Activated T-helper 1 cell treated with Interleukin-2 at 50 U/mL for 16 hours (primary cell): ENCODE measurements at regions not wholly inside any gene's neighbourhood (a gene's known extent, or its start where the extent isn't known, plus 50 kb on each side); places are given as distances from the start of the nearest gene placed in this dataset.

Source experiments
- DNase-seq: peaks from one replicate; pipeline ENCODE4 v3.0.0-alpha.2; 2020; ENCODE audit warnings: low read depth

DNA sequence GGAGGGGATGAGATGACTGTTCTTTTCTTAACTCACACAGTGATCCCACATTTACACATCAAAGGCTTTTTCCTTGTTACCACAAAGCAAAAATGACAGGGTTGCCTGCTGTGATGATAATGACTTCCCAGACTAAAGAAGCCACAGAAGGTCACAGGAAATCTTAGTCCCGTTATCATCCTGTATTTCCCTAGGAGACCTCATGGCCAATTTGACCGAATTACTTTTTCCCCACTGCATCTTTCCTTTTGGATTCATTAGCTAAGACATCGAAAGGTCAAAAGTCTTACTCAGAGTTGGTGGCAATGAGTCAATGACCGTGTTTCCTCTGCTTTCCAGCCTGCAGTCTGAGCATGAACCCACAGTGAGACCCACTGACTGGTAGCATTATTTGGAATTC is 130.1 kb upstream of the INHBA start:
- no peak for DNase-seq

DNA sequence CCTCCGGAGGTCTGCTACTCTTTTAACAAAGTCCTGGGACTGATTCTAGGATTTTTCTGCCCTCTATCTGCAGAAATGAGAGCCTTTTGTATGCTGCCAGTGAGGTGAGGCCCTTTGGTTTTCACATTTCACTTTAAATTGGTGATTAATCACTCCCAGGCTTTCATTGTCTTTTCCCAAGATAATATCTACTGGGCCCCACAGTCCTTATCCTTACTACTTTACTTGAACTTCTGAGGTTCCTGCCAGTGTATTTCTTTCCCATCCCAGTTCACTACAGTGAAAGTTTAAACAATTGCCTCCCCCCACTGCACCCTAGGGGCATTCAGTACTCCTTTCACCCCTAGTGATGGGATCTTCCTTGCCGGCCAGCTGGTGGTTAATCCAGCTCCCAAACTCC is 127.4 kb upstream of the INHBA start:
- DNase-seq: no peak

DNA sequence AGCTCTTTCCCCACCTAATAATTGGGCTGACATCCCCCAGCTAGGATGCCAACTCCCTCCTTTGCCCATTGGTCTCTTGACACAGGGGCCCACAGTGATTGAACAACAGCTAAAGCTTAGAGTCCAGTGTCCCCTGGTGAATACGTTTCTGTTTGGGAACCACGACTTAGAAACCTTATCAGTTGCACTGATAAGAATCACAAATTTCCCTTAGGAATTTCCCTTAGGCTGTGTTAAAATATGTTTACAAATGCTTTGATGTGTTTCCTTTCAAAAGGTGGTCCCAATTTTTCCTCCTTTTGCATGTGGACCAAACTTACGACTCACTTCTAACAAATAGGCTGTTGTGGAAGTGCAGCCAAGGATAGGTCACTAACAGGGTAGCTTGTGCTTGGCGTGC is 126.0 kb upstream of the INHBA start:
- DNase-seq: no peak

DNA sequence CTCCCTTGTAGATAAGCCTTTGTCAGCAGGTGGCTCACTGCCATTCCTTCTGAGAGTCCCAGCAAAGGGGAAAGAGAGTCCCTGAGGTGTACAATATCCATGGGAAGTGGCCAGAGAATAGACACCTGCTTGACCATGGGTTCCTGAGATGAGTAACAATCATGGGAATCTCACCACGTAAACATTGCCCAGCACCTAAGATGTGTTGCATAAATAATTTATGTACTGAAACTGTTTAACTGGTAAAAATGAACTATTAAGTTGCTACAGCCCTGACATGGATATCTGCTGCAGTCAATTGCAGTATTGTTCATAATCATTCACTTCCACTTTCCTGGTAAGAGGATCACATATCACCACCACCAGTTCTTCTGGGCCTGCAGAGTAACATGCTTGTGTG is 123.8 kb upstream of the INHBA start:
- no peak for DNase-seq

DNA sequence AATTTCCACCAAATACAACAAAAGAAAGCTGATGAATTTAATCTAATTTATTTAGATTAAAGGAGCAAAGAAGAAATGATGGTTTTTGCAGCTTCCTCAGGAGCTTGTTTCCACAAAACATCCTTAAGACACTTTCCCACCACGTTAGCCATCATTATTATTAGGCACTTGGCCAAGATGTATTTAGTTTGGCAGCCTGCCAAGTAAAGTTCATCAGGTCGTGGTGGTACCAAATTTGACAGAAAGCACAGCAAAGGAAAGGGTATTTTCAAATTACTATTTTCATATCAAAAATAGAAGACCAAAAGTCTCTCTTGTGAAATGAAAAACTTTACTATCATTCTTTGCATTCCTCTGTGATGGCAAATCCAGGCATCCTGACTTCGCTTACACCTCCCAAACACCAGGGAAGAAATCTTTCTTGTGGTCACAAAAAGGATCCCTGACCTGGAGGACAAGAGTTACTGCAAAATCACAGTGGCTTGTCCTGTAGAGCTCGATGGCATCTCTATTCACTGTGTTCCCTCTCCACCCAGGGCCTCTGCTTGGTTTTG is 123.1 kb upstream of the INHBA start:
- no peak for DNase-seq

DNA sequence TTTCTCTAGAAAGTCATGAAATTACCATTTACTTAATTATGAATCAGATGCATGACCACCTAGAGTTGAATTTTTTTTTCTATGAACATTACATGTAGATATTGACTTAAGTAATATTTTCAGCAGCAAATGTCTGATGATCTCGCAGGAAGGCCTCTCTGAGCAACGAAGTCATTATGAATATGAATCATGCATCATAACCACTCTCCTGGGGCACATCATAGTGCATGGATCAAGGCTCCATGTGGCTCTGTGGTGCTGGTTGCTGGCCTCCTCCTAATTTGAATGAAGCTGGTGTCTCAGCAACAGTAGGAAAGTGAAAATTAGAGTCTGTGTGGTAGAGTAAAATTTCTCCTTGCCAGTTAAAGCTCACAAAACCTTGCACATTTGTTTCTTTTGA is 121.4 kb upstream of the INHBA start:
- no peak for DNase-seq

DNA sequence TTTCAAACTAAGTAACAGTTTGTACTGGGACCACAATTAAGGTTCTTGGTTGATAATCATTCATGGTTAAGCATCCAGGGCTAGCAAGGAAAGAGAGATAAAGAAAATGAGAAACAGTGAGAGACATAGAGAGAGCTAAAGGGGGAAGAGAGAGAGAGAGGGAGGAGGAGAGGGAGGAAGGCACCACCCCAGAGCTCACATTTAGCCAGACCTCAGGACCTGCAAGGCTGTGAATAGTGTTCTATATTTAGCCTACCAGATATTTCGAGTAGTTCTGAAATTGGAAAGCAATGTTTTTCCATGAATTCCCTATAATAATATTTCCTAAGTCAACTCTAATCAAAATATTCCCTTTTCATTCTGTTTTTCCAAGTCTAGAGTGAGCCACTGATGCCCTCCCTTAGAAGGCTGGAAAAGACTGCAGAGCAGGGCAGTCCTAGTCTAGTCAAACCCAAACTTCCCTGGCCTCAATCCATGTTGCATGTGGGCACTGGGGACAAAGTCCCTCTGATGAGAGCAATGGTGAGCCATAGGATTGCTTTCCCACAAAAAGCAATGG is 119.4 kb upstream of the INHBA start:
- no peak for DNase-seq

DNA sequence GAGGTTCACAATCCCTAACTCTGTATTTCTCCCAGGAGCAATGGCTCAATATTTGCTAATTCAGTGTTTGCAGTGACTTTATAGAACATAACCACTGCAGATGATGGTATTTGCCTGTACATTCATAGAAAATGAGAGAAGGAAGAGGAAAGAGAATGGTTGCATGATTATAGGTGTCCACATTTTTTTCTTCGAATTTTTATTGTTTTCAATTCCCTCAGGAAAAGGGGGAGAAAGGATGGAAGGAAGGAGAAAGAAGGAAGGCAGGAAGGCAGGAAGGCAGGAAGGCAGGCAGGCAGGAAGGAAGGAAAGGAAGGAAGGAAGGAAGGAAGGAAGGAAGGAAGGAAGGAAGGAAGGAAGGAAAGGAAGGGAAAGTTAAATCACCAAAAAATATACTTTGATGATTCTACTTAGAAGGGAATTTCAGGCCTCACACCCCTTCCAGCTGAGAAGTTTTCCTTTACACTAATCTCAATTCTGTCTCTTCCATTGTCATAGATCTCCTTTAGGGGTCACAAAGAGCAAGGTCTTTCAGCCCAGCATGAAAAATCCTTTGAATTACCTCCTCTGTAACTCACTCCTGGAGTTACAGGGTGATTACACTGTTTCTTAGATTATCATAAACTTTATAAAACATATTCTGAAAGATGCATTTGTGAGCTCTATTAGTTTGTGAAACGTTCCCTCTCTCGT is 118.8 kb upstream of the INHBA start:
- no peak for DNase-seq

DNA sequence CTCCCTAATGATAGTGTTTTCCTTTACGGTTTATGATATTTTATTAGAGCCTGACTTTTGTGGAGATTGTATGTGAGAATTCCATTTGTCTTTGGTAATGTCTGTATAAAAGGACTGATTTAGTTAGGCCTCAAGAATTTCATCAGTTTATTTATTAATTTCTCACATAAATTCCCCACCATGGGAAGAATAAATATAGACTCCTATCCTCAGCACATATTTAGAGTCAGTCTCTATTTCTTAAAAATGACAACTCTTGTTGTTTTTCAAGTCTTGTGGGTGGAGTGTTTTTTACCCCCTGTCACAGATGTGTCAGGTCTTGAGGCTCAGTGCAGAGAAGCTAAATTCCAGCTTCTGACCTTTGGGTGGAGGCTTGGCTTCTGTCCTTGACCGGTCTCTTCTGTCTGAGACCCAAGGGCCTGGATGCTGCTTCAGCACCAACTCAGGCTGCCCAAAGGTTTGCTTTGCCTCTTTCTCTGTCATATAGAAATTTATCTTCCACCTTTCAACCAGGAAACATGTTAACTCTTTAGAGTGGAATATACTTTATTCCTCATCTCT is 117.3 kb upstream of the INHBA start:
- no peak for DNase-seq

DNA sequence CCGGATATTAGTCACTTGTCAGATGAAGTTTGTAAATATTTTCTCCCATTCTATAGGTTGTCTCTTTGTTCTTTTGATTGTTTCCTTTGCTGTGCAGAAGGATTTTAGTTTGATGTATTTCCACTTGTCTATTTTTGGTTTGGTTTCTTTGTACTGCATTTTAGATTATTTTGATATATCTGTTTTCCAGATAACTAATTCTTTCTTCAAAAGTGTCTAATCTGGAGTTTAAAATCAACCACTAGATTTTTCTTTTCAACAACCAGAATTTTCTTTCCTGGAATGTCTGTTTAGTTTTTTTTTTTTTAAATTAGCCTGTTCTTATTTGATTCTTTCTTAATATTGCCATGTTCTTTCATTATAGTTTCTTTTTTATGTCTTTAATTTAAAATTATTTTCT is 116.8 kb upstream of the INHBA start:
- no peak for DNase-seq

DNA sequence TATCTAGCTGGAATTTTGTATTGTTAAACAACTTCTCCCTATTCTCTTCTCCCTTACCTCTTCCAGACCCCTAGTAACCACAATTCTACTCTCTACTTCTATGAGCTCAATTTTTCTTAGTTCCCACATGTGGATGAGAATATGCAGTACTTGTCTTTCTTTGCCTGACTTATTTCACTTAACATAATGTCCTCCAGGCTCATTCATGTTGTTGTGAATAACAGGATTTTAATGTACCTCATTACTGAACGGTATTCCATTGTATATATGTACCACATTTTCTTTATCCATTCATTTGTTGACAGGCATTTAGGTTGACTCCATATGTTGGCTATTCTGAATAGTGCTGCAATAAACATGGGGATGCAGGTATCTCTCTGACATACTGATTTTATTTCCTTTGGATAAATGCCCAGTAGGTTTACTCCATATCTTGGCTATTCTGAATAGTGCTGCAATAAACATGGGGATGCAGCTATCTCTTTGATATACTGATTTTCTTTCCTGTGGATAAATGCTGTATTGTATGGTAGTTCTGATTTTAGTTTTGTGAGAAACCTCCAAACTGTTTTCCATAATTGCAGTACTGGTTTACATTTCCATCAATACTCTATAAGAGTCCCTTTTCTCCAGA is 116.0 kb upstream of the INHBA start:
- DNase-seq: no peak

DNA sequence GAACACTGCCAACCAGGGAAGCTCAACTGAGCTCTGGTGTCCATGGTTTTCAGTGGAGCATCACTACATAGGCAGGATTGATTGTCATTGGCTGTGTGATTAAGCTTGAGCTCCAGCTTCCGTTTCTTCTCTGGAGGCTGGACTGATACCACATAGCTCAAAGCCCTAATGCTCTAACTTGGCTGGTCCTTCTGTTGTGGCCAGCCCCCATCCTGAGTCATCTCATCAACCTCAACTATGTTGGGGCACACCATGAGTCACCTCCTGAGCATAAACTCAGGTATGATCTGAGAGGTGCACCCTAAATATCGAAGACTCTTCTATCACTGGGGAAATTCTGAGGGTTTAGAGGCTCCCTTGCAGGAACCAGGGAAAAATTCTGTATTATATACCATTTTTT is 114.5 kb upstream of the INHBA start:
- no peak for DNase-seq

DNA sequence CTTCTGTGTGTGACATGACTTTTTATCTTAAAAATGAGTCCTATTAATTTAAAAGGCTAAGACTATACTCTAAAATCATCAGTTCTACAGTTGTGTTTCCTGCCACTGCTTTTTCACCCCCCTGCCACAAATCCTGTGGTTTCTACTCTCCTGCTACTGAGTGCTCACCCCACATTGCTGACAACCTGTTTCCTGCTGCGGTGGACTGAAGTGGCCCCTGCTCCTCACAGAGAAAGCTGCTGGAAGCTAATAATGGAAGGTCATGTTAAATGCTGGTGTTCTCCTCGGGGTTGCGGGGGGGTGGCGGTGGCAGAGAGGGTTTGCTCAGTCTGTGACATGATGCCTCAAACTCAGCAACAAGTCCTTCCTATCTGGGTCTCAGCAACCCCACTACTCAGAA is 113.2 kb upstream of the INHBA start:
- DNase-seq: no peak

DNA sequence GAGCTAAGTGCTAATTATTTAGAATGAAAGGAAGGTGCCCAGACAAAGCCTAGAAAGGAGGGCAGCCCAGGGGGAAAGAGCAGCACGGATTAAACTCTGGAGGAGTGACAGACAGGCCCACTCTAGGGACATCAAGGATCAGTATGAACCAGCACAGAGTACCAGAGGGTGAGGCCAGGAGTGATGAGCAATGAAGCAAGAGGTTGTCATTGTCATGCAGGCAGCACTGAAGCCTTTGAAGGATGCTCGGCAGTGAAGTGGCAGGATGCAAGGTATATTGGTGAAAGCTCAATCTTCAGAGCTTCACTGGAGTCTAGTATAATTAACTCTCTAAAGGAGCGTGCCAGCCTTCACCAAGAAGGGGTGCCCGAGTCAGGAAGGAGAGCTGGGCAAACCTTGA is 112.0 kb upstream of the INHBA start:
- no peak for DNase-seq

DNA sequence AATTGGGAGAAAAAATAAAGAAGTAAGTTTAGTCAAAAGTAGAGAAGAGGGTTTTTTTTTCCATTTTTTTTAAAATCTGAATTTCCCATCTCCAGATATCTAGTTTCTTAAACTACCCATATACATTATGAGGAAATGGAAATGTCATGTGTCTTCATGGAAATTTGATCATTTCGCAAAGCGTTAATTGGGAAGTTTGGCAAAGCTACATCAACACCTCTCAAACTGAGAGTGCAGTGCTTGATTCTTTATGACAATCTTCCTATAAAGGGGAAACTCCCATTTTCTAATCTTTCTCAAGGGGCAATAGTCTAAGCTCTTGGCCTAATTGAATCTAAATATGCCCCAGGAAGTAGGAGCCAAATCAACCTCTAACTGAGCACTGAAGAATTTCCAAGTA is 110.4 kb upstream of the INHBA start:
- no peak for DNase-seq

DNA sequence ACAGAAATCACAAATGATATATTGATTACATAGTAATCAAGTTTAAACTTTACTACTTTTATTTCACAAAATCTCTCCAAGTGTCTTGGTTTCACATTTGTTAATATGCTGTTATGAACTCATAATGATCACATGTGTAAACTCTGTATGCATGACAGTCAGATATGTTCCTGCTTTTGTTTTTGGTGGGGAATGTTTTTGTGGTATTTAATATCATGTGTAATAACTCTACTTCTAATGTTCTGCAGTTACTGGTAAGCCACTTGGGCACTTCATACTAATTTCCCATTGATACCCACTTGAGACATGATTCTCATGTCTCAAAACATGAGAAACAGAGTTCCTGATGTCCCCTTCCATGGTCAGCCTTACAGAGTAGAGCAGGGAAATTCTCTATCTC is 109.1 kb upstream of the INHBA start:
- no peak for DNase-seq

DNA sequence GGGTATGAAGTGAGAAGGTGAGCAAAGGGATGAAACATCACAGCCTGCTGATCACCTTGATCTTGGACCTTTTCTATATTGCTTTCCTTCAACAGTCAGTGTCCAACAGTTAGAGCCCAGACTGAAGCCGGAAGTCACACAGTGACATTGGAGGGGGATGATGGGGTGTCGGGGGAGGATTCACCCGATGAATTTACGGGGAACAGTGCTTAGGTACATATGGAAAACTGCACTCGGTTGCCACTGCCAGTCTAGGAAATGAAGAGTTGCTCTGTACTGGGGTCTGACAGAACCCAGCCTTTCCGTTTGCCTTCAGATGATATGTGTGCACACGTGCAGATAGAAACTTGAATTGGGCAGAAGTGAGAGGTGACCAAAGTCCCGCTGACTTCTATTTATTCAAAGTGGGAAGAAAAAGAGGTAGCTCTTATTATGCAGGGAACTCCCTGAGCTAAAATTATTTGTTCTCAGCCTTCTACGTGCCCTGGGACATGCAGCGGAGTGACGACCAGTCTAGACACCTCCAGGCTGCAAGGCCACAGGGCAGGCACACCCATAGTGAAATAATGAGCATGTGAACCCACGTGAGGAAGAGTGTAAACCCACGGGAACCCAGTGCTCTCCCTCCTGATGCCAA is 107.2 kb upstream of the INHBA start:
- DNase-seq: no peak

DNA sequence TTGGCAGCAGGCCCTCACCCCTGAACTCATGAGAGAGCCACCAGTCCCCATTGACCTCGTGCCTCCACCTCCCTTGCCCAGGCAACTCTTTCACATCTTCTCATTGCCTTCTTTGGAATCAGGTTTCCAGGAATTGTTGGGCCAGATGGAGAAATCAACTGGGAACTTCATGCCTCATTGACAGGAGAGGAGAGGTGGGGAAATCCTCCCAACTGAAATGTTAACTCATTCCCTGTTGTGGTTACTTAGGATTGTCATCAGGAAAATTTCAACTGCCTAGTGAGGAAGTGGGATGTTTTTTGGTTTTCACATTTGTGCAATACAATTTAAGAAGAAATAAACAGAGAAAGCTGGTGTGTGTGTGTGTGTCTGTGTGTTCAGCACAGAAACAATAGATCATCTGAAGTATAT is 106.6 kb upstream of the INHBA start:
- no peak for DNase-seq

DNA sequence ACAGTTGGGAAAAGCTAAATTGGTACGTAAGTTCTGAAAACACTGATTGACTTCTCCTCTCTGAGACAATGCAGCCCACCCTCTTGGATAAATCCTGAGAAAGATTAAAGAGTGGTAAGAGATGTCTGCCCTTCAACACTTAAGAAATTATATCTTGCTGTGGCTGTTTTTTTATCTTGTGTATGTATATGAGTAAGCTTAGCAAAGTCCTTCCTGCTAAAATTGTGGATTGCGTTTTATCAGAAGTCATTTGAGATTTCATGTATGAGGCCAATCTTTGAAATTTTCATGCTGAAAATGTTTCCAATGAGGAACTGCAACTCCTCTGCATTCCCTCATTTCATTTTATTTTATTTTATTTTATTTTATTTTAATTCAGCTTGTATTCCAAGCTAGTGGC is 106.2 kb upstream of the INHBA start:
- no peak for DNase-seq

DNA sequence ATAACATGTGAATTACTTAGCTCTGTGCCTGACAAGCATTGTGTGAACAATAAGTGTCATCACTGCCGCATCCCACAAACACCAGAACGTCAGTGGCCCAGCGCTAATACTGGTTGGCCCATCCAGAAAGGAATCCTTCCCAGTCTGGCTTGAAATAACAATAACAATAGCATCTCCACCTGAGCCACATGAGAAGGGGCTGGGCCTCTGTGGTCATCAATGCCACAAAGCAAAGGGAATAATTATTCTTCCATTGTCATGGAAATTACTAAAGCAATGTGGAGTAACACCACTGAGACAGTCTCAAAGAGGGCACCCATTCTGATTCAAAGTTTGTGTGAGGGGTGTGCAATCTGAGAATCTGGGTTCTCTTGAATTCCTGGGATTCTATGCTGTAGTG is 105.7 kb upstream of the INHBA start:
- DNase-seq: no peak

DNA sequence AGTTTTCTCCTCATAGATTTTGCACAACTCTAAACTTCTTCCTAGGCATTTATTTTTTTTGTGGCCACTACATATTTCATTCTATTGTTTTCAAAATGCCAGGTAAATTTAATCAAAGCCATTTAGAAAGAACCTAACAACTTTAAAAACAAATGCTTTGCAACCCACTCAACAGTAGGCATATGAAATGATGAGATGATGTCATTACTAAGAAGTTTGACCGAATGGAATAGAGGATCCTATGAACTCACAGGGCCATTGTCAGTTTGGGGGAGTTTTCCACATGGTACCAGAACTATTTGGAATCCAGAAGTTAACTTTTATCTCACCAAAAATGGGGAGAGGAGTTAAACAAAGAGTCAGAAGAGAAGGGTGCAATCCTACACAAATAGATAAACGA is 100.7 kb upstream of the INHBA start:
- no peak for DNase-seq

DNA sequence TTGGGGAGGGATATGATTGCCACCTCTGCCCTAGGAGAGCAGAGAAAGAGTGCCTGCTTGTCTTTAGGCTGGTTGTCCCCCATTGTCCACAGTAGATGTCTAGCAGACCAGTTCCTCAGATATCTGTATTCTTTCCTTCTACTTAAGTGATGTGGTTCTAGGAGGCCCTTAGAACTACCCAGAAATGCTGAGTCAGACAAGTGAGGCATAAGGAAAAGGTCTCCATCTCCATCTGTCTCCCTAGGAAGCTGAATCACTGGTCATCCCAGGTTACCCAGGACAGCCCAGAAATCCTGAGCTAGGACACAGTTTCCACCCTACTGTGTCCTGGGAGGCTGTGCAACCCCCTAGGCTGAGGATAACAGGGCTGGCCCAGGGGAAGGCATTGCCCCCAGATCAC is 93.4 kb upstream of the INHBA start:
- no peak for DNase-seq

DNA sequence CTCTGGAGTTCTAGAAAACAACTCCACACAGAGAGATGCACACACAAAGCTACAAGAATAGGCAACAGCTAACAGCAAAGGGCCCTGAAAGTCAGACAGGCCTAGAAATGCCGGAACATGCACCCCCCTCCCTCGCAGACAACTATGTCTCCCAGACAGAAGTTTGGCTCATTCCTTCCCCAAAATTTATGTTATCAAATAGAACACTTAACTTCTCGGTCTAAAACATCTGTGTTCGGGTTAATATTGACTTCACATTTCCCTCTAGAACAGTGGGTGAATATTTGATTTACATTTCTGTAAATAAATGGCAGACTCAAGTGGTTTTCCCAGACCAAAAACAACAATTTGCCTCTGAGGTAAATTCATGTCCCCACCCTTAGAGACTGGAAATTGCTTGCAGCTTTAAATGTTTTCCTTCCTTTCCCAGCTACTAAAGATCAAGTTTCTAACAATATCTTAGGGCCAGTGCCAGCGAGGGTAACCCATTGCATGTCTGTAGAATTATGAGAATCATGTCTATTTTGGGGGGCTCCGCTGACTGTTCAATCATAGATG is 92.5 kb upstream of the INHBA start:
- DNase-seq: no peak
